ENCODE measurements at regions not wholly inside any gene's neighbourhood (a gene's known extent, or its start where the extent isn't known, plus 50 kb on each side); places are given as distances from the start of the nearest gene placed in this dataset.

GRCh38 chr2:742221-742620 lies 65.0 kb upstream of the TMEM18 start:
- TF ChIP-seq CTCF (IDR thresholded peaks at IDR 0.05) (no peak), POLR2AphosphoS5 (IDR thresholded peaks at IDR 0.05) (no peak), POLR2A (IDR thresholded peaks at IDR 0.05) (no peak)

All from prostate gland (tissue), 2 donors.